Psoas muscle (tissue), 7 donors: ENCODE measurements at regions not wholly inside any gene's neighbourhood (a gene's known extent, or its start where the extent isn't known, plus 50 kb on each side); places are given as distances from the start of the nearest gene placed in this dataset.

Experiments
- ATAC-seq, 4 donors: fragments of 200-7000 bp; cut with Tn5 transposase; one replicate each; pipeline ENCODE4 v1.9.1; 2020; ENCODE audit warnings: moderate library complexity in 3 of 4, mild to moderate bottlenecking in 2 of 4
- DNase-seq, 2 donors: peaks; one replicate each; pipeline ENCODE4 v3.0.0-alpha.2; 2020
- H3K27ac ChIP-seq: fragments of 200-600 bp; one replicate; pipeline ENCODE4 v1.8.0; 2022
- H3K27me3 ChIP-seq, 3 donors: fragments of 200-600 bp in 1 of 3; one replicate each; pipeline versions ENCODE4 v1.6.1 to v1.8.0; 2013 to 2022; ENCODE audit warnings: low read length in 2 of 3, mild to moderate bottlenecking in 2 of 3, moderate library complexity in 1 of 3; ENCODE audit not compliant: insufficient read depth in 3 of 3
- H3K36me3 ChIP-seq, 2 donors: fragments of 200-600 bp in 1 of 2; one replicate each; pipeline versions ENCODE4 v1.6.1 to v1.8.0; 2013 to 2022; ENCODE audit warnings: low read depth in 1 of 2, mild to moderate bottlenecking in 1 of 2, moderate library complexity in 1 of 2; ENCODE audit not compliant: insufficient read depth in 1 of 2
- H3K4me1 ChIP-seq: fragments of 200-600 bp; one replicate; pipeline ENCODE4 v1.8.0; 2022
- H3K4me3 ChIP-seq: fragments of 200-600 bp; one replicate; pipeline ENCODE4 v1.8.0; 2022; ENCODE audit warnings: mild to moderate bottlenecking
- H3K9me3 ChIP-seq: fragments of 200-600 bp; one replicate; pipeline ENCODE4 v1.8.0; 2022
- CTCF ChIP-seq: fragments of 200-600 bp; IDR thresholded peaks from one replicate; pipeline ENCODE4 v1.8.0; 2022; ENCODE audit warnings: antibody characterized with exemption
- WGBS, 3 donors: extraction: QIAGEN DNeasy Blood & Tissue Kit; methylation state at CpG; one replicate each; pipeline versions ENCODE4 v1.1.6 to v1.1.7; 2013; 5-methylcytosine and 5-hydroxymethylcytosine counted together
- intact Hi-C, 2 donors: fragments of 100-400 bp; cut with DNase I; formaldehyde crosslinking; loops; one replicate each; pipeline versions ENCODE4 v1.11.0 to v1.14.2; 2022
- donor health status: healthy with polysubstance abuse.
- donor health status: DM: no; HTN: no; CAD: no; lungs with moderate emphysema.
- donor health status: Bipolar disorder and iron deficiency.
- donor health status: healthy.
- donor health status: DM: yes; HTN: yes; CAD: no.
- donor health status: DM: no; HTN: no; CAD: no.
- donor health status: DM: yes; HTN: yes; CAD: no.

GRCh38 chr17:34156741-34157589 lies 98.1 kb upstream of the CCL2 start:
- Histone ChIP-seq H3K27ac (no peak overlapping the region), H3K9me3 (no peaks in the 10 kb centered on the region), H3K36me3 (no peaks in the 10 kb centered on the region), H3K4me1 (no peaks in the 10 kb centered on the region), H3K27me3 (peaks cover 0 to 53% (median 18%) of the 10 kb centered on the region in 3 donors), H3K4me3 (no peak overlapping the region)
- no peak for ATAC-seq
- DNase-seq = no peak
- intact Hi-C loops = no loop called here
- WGBS, 3 donors = 4 to 5% (median 4%) methylated on average over 39 to 42 of the region's 42 CpGs
- TF ChIP-seq CTCF = no peak

GRCh38 chr17:34161690-34162089 lies 93.4 kb upstream of the CCL2 start:
- ATAC-seq (no peak), DNase-seq (no peak)
- no peak for TF ChIP-seq CTCF
- H3K4me1 ChIP-seq = no peaks in the 10 kb centered on the region
- intact Hi-C loops = loop anchor here in 1 of 2 donors (2.0 to 5.0 kb wide), 2 partner anchors 234 to 383 kb away; no protein-coding TSS in a partner anchor
- no peak overlapping the region for H3K4me3 ChIP-seq
- no peak overlapping the region for H3K27ac ChIP-seq
- H3K27me3 ChIP-seq = peaks cover 0 to 24% (median 10%) of the 10 kb centered on the region in 3 donors
- no peaks in the 10 kb centered on the region for H3K36me3 ChIP-seq
- WGBS, 3 donors = 51 to 64% (median 56%) methylated on average over 4 of the region's 4 CpGs
- no peaks in the 10 kb centered on the region for H3K9me3 ChIP-seq

- H3K4me1 ChIP-seq = peaks cover 12% of the 10 kb centered on the region
- DNase-seq = no peak
- intact Hi-C loops = loop anchor here in 1 of 2 donors (2.0 to 5.0 kb wide), 2 partner anchors 236 to 384 kb away; no protein-coding TSS in a partner anchor
- H3K27ac ChIP-seq = no peak overlapping the region
- no peaks in the 10 kb centered on the region for H3K36me3 ChIP-seq
- WGBS, 3 donors = 70 to 75% (median 72%) methylated on average over 5 of the region's 5 CpGs
- H3K4me3 ChIP-seq = no peak overlapping the region
- no peak for TF ChIP-seq CTCF
- H3K9me3 ChIP-seq = no peaks in the 10 kb centered on the region
- peaks cover 0 to 12% (median 4%) of the 10 kb centered on the region in 3 donors for H3K27me3 ChIP-seq
- no peak for ATAC-seq
Observed at GRCh38 chr17:34163123-34163522, 92.0 kb upstream of the CCL2 start.

GRCh38 chr17:34163646-34164045 lies 91.4 kb upstream of the CCL2 start:
- Histone ChIP-seq H3K36me3 (no peaks in the 10 kb centered on the region), H3K27me3 (peaks cover 0 to 7% (median 0%) of the 10 kb centered on the region in 3 donors), H3K4me3 (no peak overlapping the region), H3K27ac (no peak overlapping the region), H3K4me1 (peaks cover 12% of the 10 kb centered on the region), H3K9me3 (no peaks in the 10 kb centered on the region)
- 10 to 12% (median 11%) methylated on average over 6 of the region's 6 CpGs for WGBS, 3 donors
- DNase-seq (no peak), ATAC-seq (peak in 3 of 4 donors; percentile 35 to 52 (median 48))
- intact Hi-C loops = loop anchor here in 1 of 2 donors (2.0 to 5.0 kb wide), 2 partner anchors 236 to 385 kb away; no protein-coding TSS in a partner anchor
- peak; percentile 49 for TF ChIP-seq CTCF
